ENCODE measurements at regions not wholly inside any gene's neighbourhood (a gene's known extent, or its start where the extent isn't known, plus 50 kb on each side); places are given as distances from the start of the nearest gene placed in this dataset.
A peak's percentile ranks its signal among the peaks of the same experiment; 100 is the strongest.

- no peak for DNase-seq
These were observed 235.0 kb upstream of the PRDM1 start for GRCh38 chr6:105851113-105851580.

GRCh38 chr6:105850261-105851112 lies 235.6 kb upstream of the PRDM1 start:
- DNase-seq = no peak

DNA sequence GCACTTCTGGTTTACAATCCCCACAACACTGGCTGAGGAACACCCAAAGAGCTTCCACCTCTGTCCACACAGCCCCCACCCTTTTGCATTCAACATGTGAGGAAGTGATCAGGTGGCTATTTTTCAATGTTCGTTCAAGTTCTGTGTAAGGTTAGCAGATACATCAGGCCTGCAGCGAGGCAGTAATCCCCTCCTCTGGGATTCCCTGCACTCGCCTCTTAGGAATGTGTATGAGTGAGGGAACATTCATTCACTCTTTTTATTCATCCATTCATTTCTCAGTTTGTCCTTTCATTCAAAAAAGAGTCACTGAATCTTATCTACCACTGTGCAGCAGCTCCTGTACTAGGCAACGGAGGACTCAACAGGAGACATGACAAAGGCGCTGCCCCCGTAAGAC lies 236.4 kb upstream of the PRDM1 start:
- DNase-seq = no peak

DNA sequence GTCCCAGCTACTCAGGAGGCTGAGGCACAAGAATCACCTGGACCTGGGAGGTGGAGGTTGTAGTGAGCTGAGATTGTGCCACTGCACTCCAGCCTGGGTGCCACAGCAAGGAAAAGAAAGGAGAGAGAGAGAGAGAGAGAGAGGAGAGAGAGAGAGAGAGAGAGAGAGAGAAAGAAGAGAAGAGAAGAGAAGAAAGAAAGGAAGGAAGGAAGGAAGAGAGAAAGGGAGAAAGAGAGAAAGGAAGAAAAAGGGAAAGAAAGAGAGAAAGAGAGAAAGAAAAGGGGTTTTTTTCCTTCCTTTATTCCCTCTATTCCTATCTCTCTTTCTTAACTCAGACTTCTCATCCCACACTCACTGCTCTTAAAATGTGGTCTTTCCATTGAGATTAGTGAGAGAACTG lies 238.7 kb upstream of the PRDM1 start:
- DNase-seq = no peak

DNA sequence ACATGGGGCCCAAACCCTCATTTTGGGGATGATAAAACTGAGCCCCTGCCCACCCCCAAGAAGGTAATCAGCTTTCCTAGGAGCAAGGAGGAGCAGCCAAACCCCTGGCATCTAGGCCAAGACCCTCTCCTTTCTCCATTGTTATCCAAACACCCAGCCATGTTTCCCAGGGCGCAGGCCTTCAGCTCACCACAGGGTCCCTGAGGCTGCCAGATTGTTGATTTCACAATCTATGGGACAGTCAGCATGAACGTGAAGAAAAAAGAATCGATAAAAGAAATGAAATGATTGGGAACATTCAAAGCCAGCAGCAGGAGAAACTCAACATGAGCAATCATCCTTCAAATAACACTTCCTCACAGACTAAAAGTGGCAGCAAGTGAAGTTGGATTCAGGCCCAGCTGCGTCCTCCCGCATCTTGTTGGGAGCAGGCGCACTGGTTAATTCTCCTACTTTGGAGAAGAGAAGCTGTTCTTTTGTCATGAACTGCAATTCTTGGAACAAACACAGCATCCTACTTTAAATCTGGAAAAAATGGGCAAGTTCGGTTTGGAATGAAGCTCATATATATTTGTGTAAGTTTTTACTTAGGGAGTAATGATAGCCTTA lies 241.8 kb upstream of the PRDM1 start:
- DNase-seq = peak in 16 of 51 donors; percentile 3 to 58 (median 12)

DNA sequence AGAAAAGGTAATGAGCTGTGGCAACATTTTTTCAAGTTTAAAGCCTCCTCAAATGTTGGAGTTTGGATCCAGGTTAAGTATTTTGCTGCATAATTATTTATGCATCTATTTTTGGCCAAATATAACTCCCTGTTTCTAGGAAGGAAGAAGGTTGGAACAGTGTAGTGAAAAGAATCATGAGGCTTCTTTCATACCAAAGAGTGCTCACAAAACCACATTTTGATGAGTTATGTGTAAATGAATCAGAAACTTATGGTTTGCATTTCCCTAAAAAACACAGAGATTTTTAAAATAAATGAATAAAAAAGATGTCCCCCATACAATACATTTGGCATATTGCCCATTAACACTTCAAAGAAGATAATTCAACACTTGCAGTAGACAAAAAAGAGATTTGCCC lies 246.9 kb upstream of the PRDM1 start:
- DNase-seq = no peak

- no peak for DNase-seq
These were observed 248.0 kb upstream of the PRDM1 start for GRCh38 chr6:105838171-105838570.

DNA sequence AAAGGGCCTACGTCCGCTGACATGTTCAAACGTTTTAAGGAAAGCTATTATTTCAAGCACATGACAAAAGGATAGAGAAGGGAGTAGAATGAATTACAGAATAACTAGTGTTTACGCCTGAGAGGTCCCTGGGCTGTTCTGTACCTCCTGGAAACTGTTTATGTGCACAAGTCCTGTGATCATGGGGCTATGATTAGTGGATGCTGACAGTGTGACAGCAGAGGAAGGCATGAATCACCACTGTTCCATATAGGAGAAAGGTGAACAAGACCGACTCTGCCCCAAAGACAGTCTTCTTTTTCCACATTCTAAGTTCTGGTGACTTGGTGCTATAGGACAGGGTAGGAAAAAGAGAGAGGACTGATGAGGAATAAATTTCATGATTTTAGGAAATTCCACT lies 249.2 kb upstream of the PRDM1 start:
- DNase-seq = no peak

DNA sequence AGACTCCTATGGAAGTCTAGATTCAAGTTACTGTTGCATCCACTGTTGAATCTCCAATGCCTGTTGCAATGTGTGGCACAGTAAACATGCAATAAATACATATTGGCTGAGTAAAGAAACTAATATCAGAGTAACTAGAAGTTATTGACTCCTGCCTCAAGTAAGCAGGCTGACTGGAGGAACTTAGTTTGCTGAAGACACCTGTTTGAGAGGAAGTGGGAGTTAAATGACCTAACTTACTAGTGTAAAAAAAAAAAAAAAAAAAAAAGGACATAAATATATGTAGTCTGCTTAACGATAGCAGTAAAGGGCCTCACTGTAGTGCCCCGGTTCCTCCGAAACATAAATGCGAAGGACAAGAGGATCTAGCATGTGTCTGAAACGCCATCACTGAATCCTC lies 249.8 kb upstream of the PRDM1 start:
- no peak for DNase-seq

DNA sequence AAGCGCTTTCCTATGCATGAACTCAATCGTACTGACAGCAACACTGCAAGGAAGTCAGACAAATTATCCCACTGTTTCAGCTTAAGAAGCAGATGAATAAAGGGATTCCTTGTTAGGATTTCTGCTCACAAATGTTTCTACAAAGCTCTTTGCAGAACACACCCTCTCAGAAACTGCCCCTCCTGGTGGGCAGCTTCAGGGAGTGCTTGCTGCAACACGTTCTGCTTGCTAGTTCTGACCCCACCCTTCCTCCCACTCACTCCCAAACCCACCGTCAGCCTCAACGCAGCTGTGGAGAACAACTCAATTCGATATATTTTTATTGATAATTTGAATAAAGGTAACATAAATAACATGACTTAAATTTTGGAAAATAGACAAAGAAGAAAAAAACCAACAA lies 250.8 kb upstream of the PRDM1 start:
- DNase-seq = no peak

DNA sequence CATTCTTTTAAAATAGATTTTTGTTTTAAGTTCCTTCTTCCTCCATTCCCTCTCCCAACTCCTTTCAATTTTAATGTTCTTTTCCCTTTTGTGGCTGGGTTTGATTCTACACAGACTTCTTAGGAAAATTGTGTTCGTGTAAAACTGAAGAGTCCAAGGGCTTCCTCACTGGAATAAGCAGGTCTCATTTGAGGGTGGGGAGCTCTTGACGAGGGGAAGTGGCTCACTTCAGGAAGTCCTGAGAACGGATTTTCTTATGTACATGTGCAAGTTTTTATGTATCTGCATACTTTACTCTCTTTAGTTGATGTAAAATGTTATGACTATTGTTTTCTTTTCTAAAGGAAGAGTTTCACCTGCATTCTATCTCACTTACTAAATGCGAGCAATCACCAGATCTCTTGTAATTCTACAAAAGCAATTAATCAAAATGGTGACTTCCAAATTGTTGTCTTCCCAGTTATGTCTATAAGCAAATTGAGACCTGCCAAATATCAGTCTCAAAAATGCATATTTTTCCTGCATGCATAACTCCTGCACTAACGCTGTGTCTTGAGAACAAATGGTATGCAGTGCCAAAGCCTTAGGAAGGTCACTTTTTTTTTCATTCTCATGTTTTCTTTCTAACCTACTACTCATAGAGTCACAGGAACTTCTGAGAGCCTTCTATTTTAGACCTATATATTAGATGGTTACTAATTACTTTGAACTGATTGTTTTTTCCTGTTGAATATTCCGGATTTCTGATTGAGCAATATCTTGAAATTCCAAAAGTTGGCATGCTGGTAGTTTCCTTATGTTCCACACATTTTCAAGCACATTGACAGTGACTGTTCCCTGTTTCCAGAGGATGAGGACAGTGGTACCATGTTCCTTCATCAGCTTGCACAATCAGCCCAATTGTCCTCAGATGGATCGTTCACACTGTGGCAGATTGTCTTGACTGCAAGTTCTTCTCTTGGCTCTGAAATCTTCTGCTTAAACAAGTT lies 251.9 kb upstream of the PRDM1 start:
- no peak for DNase-seq

DNA sequence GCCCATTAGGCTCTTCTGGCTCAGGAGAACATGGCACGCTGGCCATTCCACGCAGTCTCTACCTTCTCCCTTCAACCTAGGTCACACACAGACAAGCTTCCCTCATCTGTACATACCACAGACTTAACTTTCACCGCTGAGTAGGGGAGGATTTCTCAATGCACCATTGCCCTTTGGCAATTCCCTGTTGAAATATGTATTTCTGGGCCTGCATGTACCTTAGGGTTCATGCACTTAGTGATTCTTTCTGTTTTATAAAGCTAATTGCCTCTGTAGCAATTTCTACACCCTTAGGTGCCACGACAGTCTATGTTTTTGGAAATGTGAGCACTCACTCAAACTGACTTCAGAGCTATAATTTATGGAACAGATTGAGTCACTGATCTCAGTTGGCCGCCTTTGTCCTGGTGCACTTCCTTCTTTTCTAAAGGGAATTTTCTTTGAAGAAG lies 253.8 kb upstream of the PRDM1 start:
- DNase-seq = no peak

- DNase-seq = no peak
These were observed 254.6 kb upstream of the PRDM1 start for GRCh38 chr6:105831311-105832097.

GRCh38 chr6:105825210-105825609 lies 260.9 kb upstream of the PRDM1 start:
- no peak for DNase-seq

GRCh38 chr6:105824732-105825131 lies 261.4 kb upstream of the PRDM1 start:
- DNase-seq = no peak

DNA sequence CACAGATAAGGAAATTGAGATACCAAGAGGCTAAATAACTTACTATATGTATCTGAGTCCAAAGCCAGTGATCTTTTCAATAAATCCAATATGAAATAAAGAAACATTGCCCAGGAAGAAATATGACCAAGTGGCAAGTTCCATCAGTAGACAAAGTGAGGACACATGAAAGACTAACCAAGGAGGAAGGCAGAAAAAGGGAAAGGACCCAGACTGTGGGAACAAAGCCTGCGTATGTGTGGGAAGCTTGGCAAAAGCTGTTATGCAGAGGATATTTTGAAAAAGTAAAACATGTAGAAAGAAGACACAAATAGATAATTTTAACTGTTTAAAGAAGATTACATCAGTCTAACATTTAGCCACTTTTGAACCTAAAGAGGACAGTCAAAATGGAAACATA lies 264.4 kb upstream of the PRDM1 start:
- no peak for DNase-seq

- no peak for DNase-seq
These were observed 265.1 kb upstream of the PRDM1 start for GRCh38 chr6:105821027-105821426.

GRCh38 chr6:105819745-105820144 lies 266.4 kb upstream of the PRDM1 start:
- DNase-seq = no peak

DNA sequence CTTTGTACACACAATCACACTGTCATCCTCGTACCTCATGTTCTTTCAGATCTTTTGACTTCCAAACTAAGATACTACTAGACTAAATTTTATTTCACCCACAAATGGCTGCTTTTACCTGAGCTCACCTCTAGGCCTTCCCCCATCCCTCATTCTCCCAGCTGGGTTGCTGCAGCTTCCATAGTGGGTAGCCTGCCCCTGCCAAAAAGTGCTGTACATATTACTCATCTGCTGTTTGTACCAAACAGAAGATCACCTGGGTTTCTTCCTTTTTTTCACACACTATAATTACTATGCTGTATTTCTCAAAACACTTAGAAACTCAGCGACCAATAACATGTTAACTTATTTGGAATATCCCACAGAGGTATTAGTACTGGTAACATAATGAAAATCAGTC lies 267.6 kb upstream of the PRDM1 start:
- no peak for DNase-seq

DNA sequence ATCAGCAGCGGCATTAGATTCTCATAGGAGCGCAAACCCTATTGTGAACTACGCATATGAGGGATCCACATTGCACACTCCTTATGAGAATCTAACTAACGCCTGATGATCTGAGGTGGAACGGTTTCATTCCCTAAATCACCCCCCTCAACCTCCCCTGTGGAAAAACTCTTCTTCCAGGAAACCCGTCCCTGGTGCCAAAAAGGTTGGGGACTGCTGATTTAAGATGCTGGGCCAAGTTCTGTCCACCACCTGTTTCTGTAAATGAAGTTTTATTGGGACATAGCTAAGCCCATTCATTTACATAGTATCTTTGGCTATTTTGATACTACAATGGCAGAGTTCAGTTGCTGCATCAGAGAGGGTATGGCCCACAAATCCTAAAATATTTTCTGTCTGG lies 268.2 kb upstream of the PRDM1 start:
- DNase-seq = no peak

DNA sequence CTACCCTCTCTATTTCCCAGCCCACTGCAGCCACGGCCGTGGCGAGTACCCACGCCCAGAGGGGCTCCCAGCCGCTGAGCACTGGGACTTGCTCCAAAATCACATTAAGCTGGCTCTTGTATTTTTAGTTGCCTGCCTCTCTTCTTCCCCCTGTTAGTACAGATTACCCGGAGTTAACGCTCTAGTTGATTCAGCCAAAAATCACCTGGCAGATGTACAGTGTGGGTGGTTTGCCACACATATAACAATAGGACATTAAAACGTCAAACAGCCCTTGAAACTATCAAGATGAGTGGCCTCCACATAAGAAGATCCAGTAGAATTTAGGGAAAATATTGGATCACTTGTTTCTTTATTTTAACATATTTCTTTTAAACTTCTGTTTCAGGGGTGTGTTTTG lies 268.8 kb upstream of the PRDM1 start:
- DNase-seq = no peak

All from hypothalamus (tissue), 51 donors.